ENCODE measurements at regions not wholly inside any gene's neighbourhood (a gene's known extent, or its start where the extent isn't known, plus 50 kb on each side); places are given as distances from the start of the nearest gene placed in this dataset.
"Not testable (repeated sequence)": the region's sequence is repeated elsewhere in the genome, so short reads cannot be mapped to it uniquely, and the experiment has no call there.

DNA sequence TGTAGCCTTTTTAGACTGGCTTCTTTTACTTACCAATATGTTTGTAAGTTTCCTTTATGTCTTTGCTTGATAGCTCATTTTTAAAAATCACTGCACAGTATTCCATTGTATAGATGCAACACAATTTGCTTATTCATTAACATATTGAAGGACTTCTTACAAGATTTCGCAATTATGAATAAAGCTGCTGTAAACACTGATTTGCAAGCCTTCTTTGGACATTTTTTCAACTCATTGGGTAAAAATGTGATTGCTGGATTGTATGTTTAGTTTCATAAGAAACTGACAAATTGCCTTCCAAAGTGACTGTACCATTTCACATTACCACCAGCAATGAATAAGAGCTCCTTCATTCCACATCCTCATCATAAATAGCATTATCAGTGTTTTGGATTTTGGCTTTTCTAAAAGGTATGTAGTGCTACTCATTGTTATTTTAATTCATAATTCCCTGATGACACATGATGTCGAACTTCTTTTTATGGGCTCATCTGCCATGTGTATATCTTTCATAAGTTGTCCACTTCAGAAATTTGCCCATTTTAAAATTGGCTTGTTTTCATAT is 80.7 kb downstream of the TFAP2B start:
- no peak overlapping the region for H3K4me3 ChIP-seq (ENCODE audit: low read length)
- H3K27me3 ChIP-seq (ENCODE audit: control insufficient read depth in 2 of 2, insufficient read depth in 2 of 2, low read length in 2 of 2), result no peaks in the 10 kb centered on the region
- DNase-seq (no peak), ATAC-seq (no peak)
- Mint-ChIP-seq H3K27ac (no peak overlapping the region), H3K27me3 (no peaks in the 10 kb centered on the region), H3K4me1 (no peaks in the 10 kb centered on the region), H3K36me3 (no peaks in the 10 kb centered on the region), H3K4me3 (no peak overlapping the region), H3K9me3 (peaks cover 0 to 14% (median 3%) of the 10 kb centered on the region in 11 donors)
- no peaks in the 10 kb centered on the region for H3K36me3 ChIP-seq (ENCODE audit: control insufficient read depth in 2 of 3, insufficient read depth in 3 of 3, low read length in 3 of 3)
- no peaks in the 10 kb centered on the region for H3K9me3 ChIP-seq (ENCODE audit: control insufficient read depth in 2 of 3, low read length in 3 of 3)
- intact Hi-C loops (cut with micrococcal nuclease), result no loop called here
- H3K27ac ChIP-seq (ENCODE audit: low read depth, low read length), result no peak overlapping the region
- H3K4me1 ChIP-seq (ENCODE audit: control insufficient read depth in 2 of 2, insufficient read depth in 2 of 2, low read length in 2 of 2), result no peaks in the 10 kb centered on the region
- CTCF ChIA-PET, result no interaction called here
- POLR2A ChIA-PET, result no interaction called here

DNA sequence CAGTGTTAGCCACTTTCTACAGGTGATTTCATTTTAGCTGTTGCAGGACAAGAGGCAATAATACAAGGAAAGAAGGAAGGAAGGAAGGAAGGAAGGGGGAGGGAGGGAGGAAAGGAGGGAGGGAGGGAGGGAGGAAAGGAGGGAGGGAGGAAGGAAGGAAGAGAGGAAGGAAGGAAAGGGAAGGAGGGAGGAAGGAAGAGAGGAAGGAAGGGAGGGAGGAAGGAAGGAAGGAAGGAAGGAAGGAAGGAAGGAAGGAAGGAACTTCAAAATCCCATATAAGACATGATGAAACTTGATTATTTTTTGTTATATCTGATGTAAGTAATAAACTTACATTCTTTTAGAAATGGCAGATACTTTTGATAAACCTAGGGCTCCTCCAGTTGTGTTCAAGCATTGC is 83.6 kb downstream of the TFAP2B start:
- no peaks in the 10 kb centered on the region for H3K9me3 ChIP-seq (ENCODE audit: control insufficient read depth in 2 of 3, low read length in 3 of 3)
- H3K27me3 ChIP-seq (ENCODE audit: control insufficient read depth in 2 of 2, insufficient read depth in 2 of 2, low read length in 2 of 2), result no peaks in the 10 kb centered on the region
- no peak overlapping the region for H3K27ac ChIP-seq (ENCODE audit: low read depth, low read length)
- no peak overlapping the region for H3K27ac Mint-ChIP-seq
- no peaks in the 10 kb centered on the region for H3K36me3 Mint-ChIP-seq
- no peaks in the 10 kb centered on the region for H3K4me1 Mint-ChIP-seq
- no peaks in the 10 kb centered on the region for H3K4me1 ChIP-seq (ENCODE audit: control insufficient read depth in 2 of 2, insufficient read depth in 2 of 2, low read length in 2 of 2)
- DNase-seq (no peak), ATAC-seq (no peak)
- H3K27me3 Mint-ChIP-seq, result no peaks in the 10 kb centered on the region
- H3K4me3 Mint-ChIP-seq, result no peak overlapping the region
- CTCF ChIA-PET, result no interaction called here
- peaks cover 0 to 12% (median 0%) of the 10 kb centered on the region in 11 donors for H3K9me3 Mint-ChIP-seq
- POLR2A ChIA-PET, result no interaction called here
- no peaks in the 10 kb centered on the region for H3K36me3 ChIP-seq (ENCODE audit: control insufficient read depth in 2 of 3, insufficient read depth in 3 of 3, low read length in 3 of 3)
- H3K4me3 ChIP-seq (ENCODE audit: low read length), result no peak overlapping the region
- intact Hi-C loops (cut with micrococcal nuclease), result no loop called here

DNA sequence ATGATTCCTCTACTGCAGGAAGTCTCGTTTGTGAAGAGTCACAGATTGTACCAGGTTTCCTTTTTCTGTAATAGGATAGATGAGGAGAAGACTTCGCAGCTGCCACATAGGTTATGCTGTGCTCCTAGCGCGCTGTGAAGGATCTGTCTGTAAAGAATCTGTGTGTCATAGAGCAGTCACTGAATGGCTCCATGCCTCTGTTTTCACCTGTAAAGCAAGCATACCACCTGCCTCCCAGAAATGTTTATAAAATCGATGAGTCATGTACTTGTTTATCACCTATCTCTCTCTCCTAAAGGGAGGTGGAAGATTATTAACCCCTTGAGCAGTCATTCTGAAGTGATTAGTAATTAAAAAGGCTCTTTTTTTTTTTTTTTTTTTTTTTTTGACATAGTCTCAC is 86.6 kb downstream of the TFAP2B start:
- Mint-ChIP-seq H3K36me3 (no peaks in the 10 kb centered on the region), H3K9me3 (peaks cover 0 to 12% (median 1%) of the 10 kb centered on the region in 11 donors), H3K27ac (no peak overlapping the region), H3K4me1 (no peaks in the 10 kb centered on the region), H3K4me3 (no peak overlapping the region), H3K27me3 (no peaks in the 10 kb centered on the region)
- ChIA-PET CTCF (no interaction called here), POLR2A (no interaction called here)
- no peak overlapping the region for H3K27ac ChIP-seq (ENCODE audit: low read depth, low read length)
- no peaks in the 10 kb centered on the region for H3K36me3 ChIP-seq (ENCODE audit: control insufficient read depth in 2 of 3, insufficient read depth in 3 of 3, low read length in 3 of 3)
- no peaks in the 10 kb centered on the region for H3K4me1 ChIP-seq (ENCODE audit: control insufficient read depth in 2 of 2, insufficient read depth in 2 of 2, low read length in 2 of 2)
- no peaks in the 10 kb centered on the region for H3K9me3 ChIP-seq (ENCODE audit: control insufficient read depth in 2 of 3, low read length in 3 of 3)
- no peak for DNase-seq
- no peaks in the 10 kb centered on the region for H3K27me3 ChIP-seq (ENCODE audit: control insufficient read depth in 2 of 2, insufficient read depth in 2 of 2, low read length in 2 of 2)
- intact Hi-C loops (cut with micrococcal nuclease), result no loop called here
- no peak for ATAC-seq
- H3K4me3 ChIP-seq (ENCODE audit: low read length), result no peak overlapping the region

- Histone ChIP-seq H3K27me3 (ENCODE audit: control insufficient read depth in 2 of 2, insufficient read depth in 2 of 2, low read length in 2 of 2) (no peaks in the 10 kb centered on the region), H3K4me3 (ENCODE audit: low read length) (no peak overlapping the region), H3K36me3 (ENCODE audit: control insufficient read depth in 2 of 3, insufficient read depth in 3 of 3, low read length in 3 of 3) (no peaks in the 10 kb centered on the region), H3K4me1 (ENCODE audit: control insufficient read depth in 2 of 2, insufficient read depth in 2 of 2, low read length in 2 of 2) (no peaks in the 10 kb centered on the region), H3K27ac (ENCODE audit: low read depth, low read length) (no peak overlapping the region), H3K9me3 (ENCODE audit: control insufficient read depth in 2 of 3, low read length in 3 of 3) (no peaks in the 10 kb centered on the region)
- CTCF ChIA-PET, result no interaction called here
- DNase-seq, result no peak
- Mint-ChIP-seq H3K9me3 (peaks cover 0 to 12% (median 0%) of the 10 kb centered on the region in 11 donors), H3K4me3 (no peak overlapping the region), H3K27ac (no peak overlapping the region), H3K36me3 (no peaks in the 10 kb centered on the region), H3K4me1 (no peaks in the 10 kb centered on the region), H3K27me3 (no peaks in the 10 kb centered on the region)
- POLR2A ChIA-PET, result no interaction called here
- no peak for ATAC-seq
- intact Hi-C loops (cut with micrococcal nuclease), result no loop called here
Measured at GRCh38 chr6:50907565-50907964, 88.9 kb downstream of the TFAP2B start.

DNA sequence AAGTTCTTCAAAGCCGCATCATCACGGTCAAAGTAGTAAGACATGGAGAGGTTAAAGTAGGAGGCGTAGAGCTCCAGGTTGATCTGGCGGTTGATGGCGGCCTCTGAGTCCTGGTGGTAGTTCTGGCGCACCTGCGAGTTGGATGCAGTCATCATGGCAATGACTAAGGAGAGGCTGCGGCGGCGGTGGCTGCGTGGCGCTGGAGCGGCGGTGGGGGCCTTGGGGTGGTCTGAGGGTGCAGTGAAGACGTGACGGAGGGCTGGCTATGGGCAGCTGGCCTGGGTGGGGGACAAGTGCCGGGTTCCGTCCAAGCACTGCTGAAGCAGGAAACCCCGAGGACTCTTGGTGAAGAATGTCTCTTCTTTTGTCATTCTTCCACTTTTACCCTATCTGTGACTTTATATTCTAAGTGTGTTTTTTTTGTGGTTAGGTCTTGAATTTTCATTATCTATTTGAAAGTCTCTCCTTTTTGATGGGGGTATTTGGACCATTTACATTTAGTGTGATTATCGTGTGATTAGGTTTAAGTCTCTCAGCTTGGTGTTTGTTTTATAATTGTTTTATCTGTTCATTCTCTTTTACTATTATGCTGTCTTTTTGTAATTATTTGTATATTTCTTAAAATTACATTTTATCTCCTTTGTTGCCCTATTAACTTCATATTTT is 94.6 kb downstream of the TFAP2B start:
- H3K4me3 ChIP-seq (ENCODE audit: low read length), result no peak overlapping the region
- Mint-ChIP-seq H3K27ac (no peak overlapping the region), H3K4me1 (no peaks in the 10 kb centered on the region), H3K36me3 (no peaks in the 10 kb centered on the region), H3K27me3 (no peaks in the 10 kb centered on the region), H3K4me3 (no peak overlapping the region), H3K9me3 (peaks cover 0 to 13% (median 6%) of the 10 kb centered on the region in 11 donors)
- intact Hi-C loops (cut with micrococcal nuclease), result no loop called here
- no peak overlapping the region for H3K27ac ChIP-seq (ENCODE audit: low read depth, low read length)
- ATAC-seq, result no peak
- no peak for DNase-seq
- H3K9me3 ChIP-seq (ENCODE audit: control insufficient read depth in 2 of 3, low read length in 3 of 3), result no peaks in the 10 kb centered on the region
- H3K36me3 ChIP-seq (ENCODE audit: control insufficient read depth in 2 of 3, insufficient read depth in 3 of 3, low read length in 3 of 3), result no peaks in the 10 kb centered on the region
- ChIA-PET POLR2A (no interaction called here), CTCF (no interaction called here)
- no peaks in the 10 kb centered on the region for H3K27me3 ChIP-seq (ENCODE audit: control insufficient read depth in 2 of 2, insufficient read depth in 2 of 2, low read length in 2 of 2)
- H3K4me1 ChIP-seq (ENCODE audit: control insufficient read depth in 2 of 2, insufficient read depth in 2 of 2, low read length in 2 of 2), result no peaks in the 10 kb centered on the region

DNA sequence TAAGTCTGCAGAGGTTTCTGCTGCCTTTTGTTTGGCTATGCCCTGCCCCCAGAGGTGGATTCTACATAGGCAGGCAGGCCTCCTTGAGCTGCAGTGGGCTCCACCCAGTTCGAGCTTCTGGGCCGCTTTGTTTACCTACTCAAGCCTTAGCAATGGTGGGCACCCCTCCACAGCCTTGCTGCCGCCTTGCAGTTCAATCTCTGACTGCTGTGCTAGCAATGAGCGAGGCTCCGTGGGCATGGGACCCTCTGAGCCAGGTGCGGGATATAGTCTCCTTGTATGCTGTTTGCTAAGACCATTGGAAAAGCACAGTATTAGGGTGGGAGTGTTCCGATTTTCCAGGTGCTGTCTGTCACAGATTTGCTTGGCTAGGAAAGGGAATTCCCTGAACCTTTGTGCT is 102.7 kb downstream of the TFAP2B start:
- intact Hi-C loops (cut with micrococcal nuclease); H3K27ac Mint-ChIP-seq; POLR2A ChIA-PET: not testable (repeated sequence)

GRCh38 chr6:50921968-50922367 is 103.3 kb downstream of the TFAP2B start:
- Mint-ChIP-seq H3K27me3 (no peaks in the 10 kb centered on the region), H3K27ac (no peak overlapping the region), H3K9me3 (peaks cover 3 to 23% (median 10%) of the 10 kb centered on the region in 11 donors), H3K4me3 (no peak overlapping the region), H3K36me3 (peaks cover 0 to 7% (median 0%) of the 10 kb centered on the region in 5 donors), H3K4me1 (no peaks in the 10 kb centered on the region)
- ChIA-PET CTCF (no interaction called here), POLR2A (no interaction called here)
- intact Hi-C loops (cut with micrococcal nuclease), result no loop called here
- H3K27me3 ChIP-seq (ENCODE audit: control insufficient read depth in 2 of 2, insufficient read depth in 2 of 2, low read length in 2 of 2), result no peaks in the 10 kb centered on the region
- no peaks in the 10 kb centered on the region for H3K9me3 ChIP-seq (ENCODE audit: control insufficient read depth in 2 of 3, low read length in 3 of 3)
- DNase-seq (no peak), ATAC-seq (no peak)
- no peak overlapping the region for H3K4me3 ChIP-seq (ENCODE audit: low read length)
- H3K36me3 ChIP-seq (ENCODE audit: control insufficient read depth in 2 of 3, insufficient read depth in 3 of 3, low read length in 3 of 3), result no peaks in the 10 kb centered on the region
- no peak overlapping the region for H3K27ac ChIP-seq (ENCODE audit: low read depth, low read length)
- H3K4me1 ChIP-seq (ENCODE audit: control insufficient read depth in 2 of 2, insufficient read depth in 2 of 2, low read length in 2 of 2), result no peaks in the 10 kb centered on the region

More for the DNA sequence above, 102.7 kb downstream of the TFAP2B start:
- ATAC-seq; H3K36me3 Mint-ChIP-seq; H3K36me3 ChIP-seq (ENCODE audit: control insufficient read depth in 2 of 3, insufficient read depth in 3 of 3, low read length in 3 of 3); H3K27ac ChIP-seq (ENCODE audit: low read depth, low read length); H3K9me3 ChIP-seq (ENCODE audit: control insufficient read depth in 2 of 3, low read length in 3 of 3); H3K4me3 Mint-ChIP-seq; DNase-seq; H3K4me3 ChIP-seq (ENCODE audit: low read length); CTCF ChIA-PET; H3K27me3 ChIP-seq (ENCODE audit: control insufficient read depth in 2 of 2, insufficient read depth in 2 of 2, low read length in 2 of 2); H3K27me3 Mint-ChIP-seq; H3K4me1 ChIP-seq (ENCODE audit: control insufficient read depth in 2 of 2, insufficient read depth in 2 of 2, low read length in 2 of 2); H3K4me1 Mint-ChIP-seq: not testable (repeated sequence)
- H3K9me3 Mint-ChIP-seq, result peaks cover 3 to 23% (median 10%) of the 10 kb centered on the region in 11 donors

Data from naive thymus-derived CD4-positive, alpha-beta T cell (primary cell).